GM19397 (cell line): ENCODE measurements at regions not wholly inside any gene's neighbourhood (a gene's known extent, or its start where the extent isn't known, plus 50 kb on each side); places are given as distances from the start of the nearest gene placed in this dataset.

Experiments
- ATAC-seq: cut with Tn5 transposase; IDR thresholded peaks from one replicate; pipeline ENCODE4 v1.9.1; 2021; ENCODE audit warnings: mild to moderate bottlenecking, moderate library complexity; ENCODE audit not compliant: unreplicated experiment

- ATAC-seq = no peak
Measured at GRCh38 chr16:64138621-64139020, 983.2 kb downstream of the CDH11 start.

DNA sequence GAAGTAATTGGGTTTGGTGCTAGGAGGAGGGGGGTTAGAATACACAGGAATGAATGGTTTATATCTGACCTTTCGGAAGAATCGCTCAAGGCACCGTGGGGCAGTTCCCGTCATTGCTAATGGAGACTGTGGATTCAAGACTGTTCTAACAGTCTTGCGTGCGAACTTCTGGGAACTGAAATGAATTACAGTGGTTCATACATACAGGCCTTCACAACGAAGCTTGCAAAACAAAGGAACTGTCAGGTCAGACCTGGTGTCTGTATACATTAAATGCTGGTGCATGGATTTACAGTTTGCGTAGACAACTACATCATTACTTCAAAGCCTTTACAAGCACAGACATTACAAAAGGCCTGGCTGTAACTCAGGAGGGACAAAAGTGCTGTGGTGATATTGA is 983.9 kb downstream of the CDH11 start:
- ATAC-seq = no peak

DNA sequence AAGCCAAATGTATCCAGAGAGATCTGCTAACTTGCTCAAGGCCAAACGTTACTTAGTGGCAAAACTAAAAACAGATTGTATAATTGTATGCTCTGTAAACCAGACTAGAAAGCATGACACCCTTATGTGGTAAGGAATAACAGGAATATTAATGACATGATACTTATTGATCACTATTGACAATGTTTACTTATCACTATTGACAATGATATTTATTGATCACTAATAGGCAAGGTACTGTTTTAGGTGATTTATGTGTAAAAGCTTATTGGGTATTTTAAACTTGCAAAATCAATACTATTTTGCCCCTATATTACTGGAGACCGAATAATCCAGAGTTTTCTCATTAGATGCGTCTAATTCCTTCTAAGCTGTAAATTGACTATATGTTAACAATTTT is 985.1 kb downstream of the CDH11 start:
- ATAC-seq = no peak

GRCh38 chr16:64136314-64136713 is 985.5 kb downstream of the CDH11 start:
- ATAC-seq = no peak

DNA sequence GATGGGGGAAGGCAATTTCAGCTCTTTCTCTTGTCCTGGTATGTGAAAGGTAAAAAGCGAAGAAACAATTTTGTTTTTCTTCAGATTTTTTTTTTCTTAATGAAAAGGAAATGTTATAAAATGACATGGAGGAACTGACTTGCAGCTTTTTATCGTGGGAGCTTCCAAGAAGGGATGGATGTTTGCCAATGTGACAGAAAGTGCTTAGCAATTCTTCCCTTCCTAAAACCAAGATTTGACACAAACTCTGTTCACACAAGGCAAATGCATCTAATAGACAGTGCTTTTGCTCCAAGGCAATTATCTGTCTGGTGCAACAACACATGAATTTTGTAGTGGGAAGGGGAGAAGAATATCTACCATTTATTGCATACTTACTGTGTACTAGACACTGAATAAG is 988.5 kb downstream of the CDH11 start:
- ATAC-seq = no peak

- no peak for ATAC-seq
Measured at GRCh38 chr16:64132759-64133361, 989.0 kb downstream of the CDH11 start.

DNA sequence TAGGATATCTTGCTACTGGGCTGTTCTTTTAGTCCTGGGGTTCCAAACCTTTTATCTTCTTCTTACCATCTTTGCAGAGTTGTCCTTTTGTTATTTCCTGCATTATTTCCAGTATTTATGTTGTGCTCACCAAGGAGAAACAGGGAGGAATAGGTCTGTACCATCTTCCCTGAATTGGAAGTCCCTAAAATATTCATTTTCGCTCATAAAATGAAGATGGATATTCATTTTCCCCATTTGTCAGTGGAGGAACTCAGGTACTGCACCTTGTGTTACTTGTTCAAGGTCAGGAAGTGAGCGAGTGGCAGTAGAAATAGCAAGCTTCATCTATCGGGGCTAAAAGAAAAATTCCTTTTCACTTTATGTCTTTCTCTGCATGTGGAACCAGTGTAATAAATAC is 989.7 kb downstream of the CDH11 start:
- ATAC-seq = no peak

DNA sequence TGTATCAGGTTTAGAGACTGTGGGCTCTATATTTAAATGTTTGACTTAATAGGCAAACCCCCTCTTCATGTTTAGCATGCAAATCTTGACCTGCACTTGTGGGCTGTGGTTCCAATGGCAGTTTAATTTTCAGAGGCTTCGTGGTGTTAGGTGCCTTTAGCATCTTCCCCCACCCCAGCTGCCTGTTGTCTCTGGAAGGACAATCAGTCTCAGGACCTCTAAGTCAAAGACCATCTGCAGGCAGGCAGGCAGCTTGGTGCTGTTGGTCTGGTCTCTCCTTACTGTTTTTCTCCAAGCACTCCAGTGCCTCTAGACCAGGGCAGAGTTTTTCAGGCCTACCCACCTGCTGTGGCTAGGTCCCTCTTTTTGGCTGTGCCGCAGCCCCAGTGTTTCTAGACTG is 990.4 kb downstream of the CDH11 start:
- ATAC-seq = no peak

- no peak for ATAC-seq
Measured at GRCh38 chr16:64130140-64130539, 991.7 kb downstream of the CDH11 start.

- ATAC-seq = no peak
Measured at GRCh38 chr16:64122177-64122576, 999.7 kb downstream of the CDH11 start.

DNA sequence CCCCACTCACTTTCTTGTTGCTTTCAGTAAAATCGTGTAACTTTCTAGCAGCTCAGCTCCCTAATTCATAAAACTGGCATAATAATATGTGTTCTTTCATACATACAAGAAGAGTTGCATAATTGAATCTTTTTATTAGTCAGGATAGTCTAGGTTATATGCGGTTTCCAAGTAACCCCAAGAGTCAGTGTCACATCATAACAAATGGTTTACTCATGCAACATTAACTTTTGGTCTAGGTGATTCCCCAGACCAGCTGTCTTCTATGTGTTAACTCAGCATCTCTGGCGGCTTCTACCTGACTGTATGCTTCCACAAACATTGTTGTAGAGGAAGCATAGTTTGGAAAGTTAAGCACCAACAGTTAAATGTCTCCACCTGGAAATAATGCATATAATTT is 1000.4 kb downstream of the CDH11 start:
- ATAC-seq = no peak

DNA sequence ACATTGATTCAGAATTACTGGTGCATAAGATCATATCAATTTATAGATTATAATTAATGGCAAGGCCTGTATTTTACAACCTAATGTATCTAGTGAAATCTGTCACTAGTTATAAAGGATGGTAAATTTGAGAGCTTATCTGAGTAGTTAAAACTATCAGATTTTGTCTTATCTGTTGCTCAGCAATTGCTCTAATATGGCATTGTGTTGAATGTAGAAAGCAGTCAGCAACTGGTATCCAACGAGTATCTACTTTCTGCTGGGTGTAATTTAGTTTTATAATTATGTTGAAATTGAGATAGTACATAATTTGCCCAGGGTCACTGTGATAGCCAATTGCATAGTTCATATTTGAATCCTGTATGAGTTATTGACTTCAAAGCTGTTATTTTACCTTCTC is 1005.7 kb downstream of the CDH11 start:
- no peak for ATAC-seq

DNA sequence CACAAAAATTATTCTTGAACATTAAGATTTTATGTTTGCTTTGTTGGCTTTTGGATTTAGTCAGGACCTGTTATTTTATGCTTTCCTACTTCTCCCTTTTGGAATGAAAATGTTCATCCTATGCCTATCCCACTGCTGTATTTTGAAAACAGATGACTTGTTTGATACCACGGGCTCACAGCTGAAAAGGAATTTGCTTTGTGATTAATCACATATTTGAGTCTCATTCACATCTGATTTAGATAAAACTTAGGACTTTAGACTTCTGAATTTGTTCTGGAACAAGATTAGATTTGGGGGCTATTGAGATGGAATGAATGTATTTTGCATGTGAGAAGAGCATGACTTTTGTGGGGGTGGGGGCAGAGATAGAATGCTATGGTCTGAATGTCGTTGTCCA is 1012.6 kb downstream of the CDH11 start:
- ATAC-seq = no peak

DNA sequence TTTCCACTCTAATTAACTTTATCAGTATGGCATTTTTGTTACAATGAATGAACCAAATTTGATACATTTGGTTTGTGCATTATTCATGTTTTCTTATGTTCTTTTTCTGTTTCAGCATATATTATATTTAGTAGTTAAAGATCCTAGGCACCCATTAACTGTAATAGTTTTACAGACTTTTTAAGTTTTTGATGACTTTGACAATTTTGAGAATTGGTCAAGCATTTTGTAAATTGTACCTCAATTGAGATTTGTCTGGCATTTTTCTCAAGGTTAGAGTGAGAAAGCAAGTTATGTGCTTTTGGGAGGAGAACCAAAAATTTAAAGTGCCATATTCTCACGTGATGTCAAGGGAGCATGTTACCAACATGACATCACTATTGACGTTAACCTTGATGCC is 1019.2 kb downstream of the CDH11 start:
- no peak for ATAC-seq

DNA sequence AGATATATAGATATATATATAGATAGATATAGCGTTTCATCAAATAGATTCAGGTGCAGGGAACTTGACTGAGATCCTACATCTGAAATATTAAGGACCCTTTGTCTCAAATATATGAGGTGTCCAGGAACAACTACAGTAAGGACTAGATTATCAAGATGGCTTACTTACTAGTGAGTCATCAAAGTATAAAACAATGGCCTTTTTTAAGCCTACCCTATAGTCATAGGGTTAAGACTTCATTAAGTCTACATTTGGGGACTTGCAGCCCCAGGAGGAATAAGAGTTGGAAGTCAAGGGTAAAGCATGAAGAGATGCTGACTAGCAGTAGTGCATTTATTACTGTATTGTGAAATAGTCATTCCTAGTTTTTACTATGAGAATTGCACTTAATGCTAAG is 1023.4 kb downstream of the CDH11 start:
- ATAC-seq = no peak

DNA sequence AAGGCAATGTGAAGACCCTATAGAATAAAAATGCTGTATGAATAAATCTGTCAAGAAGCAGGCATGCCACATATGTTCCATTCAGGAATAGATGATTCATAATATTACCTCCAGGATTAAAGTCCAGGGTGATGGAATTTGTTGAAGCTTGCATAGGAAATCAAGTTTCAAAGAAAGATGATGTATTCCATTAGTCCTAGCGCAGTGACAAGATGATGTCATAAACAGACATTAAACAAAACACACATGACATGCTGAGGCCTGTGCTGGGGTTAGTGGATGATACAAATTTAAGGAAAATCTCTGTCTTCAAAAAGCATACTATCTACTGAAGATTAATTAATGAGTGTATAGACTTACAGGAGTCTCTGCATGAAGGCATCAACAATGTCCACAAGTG is 1025.2 kb downstream of the CDH11 start:
- no peak for ATAC-seq

DNA sequence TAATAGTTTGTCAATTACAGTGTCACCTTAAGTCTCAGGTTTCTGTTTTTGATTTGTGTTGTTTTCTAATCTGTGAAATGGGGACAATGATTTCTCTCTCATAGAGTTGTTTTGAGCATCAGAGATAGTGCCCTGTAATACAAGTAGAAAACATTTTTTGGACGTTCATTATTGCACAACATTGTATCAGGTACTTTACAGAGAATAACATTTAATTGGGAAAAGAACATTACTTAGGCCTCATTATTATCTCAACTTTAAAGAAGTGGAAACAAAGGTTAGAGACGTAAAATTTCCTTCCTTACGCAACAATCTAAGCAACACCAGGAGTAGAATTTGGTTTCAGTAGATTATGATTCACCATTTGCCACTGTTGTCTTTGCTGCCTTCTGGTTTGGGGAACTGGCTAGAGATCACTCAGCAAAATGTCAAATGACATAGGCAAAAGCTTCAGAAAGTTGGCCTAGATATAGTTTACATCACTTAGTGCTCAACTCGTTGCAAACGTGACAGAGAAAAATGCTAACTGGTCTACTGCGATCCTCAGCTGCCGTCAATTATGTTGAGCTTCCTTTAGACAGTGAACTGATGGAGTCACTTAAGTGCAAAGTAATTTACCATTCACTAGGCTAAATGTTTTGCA is 1026.8 kb downstream of the CDH11 start:
- ATAC-seq = no peak

DNA sequence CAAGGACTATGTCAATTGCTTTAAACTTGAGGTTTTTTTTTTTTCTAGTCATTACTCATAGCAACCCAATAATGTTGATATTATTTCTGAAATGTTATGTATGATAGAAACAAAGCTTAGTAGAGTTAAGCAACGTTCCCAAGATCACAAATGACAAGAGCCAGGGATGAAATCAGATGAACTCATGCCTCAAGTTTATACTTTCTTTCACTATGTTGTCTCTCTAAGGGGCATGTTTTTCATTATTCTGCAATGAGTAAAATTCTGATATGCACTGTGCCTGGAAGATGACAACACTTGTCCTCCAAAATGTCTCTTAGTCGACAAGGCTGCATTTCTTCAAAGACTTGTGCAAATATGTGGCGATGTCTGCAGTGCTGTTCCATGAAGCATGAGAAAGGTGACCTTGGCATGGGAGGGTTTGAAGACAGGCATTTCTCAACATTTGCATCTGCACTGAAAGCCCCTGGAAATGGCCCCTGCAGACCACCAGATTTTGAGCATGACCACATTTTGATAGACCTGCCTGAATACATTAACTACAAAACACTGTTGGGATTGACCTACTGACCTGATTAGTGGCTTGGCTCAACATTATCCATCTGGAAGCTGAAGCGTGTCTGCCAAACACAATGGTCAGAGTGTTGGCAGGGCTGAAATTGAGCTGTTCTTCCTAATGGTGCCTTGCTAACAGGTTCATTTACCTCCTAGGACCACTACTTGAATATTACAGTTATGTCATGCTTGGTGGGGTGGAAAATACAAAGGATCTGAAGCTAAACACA is 1027.5 kb downstream of the CDH11 start:
- no peak for ATAC-seq

GRCh38 chr16:64092271-64092670 is 1029.6 kb downstream of the CDH11 start:
- ATAC-seq = no peak

DNA sequence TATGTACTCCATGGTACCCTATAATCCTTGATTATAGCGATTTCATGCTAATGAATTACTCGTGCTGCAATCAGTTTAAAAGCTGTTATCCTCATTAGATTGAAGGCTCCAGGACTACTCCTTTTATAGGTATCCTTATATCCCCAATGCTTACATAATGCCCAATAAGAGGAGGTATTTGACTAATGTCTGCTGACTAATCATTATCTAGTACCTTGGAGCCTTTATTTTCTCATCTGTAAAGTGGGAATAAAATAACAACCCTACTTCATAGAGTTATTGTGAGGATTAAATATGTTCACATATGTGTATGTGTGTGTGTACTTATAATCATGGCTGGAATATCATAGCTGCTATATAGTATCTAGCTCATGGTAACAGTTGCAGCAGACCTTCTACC is 1031.5 kb downstream of the CDH11 start:
- ATAC-seq = no peak

- ATAC-seq = no peak
Measured at GRCh38 chr16:64089697-64090096, 1032.2 kb downstream of the CDH11 start.

DNA sequence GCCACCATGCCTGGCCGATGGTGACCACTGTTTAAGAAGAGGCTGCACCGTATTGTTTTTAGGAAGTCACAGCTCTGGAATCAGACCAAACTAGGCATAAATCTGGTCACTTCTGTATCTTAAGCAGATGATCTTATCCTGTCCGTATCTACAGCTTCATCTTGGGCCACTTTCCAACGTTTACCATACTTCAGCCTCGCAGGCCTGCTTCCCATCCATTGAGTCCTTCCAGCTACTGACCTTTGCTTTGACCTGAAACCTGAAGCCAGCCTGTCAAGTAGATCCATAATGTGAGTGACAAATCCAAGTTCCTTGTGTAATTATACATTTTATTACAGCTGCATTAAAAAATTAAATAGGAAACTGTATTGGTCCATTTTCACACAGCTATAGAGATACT is 1033.0 kb downstream of the CDH11 start:
- ATAC-seq = no peak
